IMR-90 (cell line): ENCODE measurements at regions not wholly inside any gene's neighbourhood (a gene's known extent, or its start where the extent isn't known, plus 50 kb on each side); places are given as distances from the start of the nearest gene placed in this dataset.

Experiments used
- ATAC-seq: fragments of 200-7000 bp; cut with Tn5 transposase; 2 replicates; pipeline ENCODE4 v1.9.1; 2020; ENCODE audit warnings: low read depth, mild to moderate bottlenecking, moderate library complexity
- BruUV-seq: library from RNA; stranded (reverse); fragments of 400-500 nt; replicated peaks from 2 replicates; lab custom pipeline; 2021; lab: Mats Ljungman, UMichigan
- CTCF ChIA-PET: fragments of 300-600 bp; formaldehyde crosslinking; extraction: SDS; loops from one replicate; lab custom pipeline; 2021; ENCODE audit warnings: antibody characterized with exemption; lab: Yijun Ruan, JAX
- POLR2A ChIA-PET: fragments of 300-600 bp; sonication (Branson Sonifier 250); formaldehyde crosslinking; loops from one replicate; lab custom pipeline; 2022; ENCODE audit warnings: antibody characterized with exemption; ENCODE audit not compliant: unreplicated experiment; lab: Charles Lee
- DNase-seq: peaks from one replicate; pipeline ENCODE4 v3.0.0; 2013
- H2AFZ ChIP-seq: replicated peaks from 2 replicates; pipeline ENCODE3; 2013; ENCODE audit warnings: low read length, mild to moderate bottlenecking; ENCODE audit not compliant: poor library complexity
- H2AK5ac ChIP-seq: 2 replicates; pipeline ENCODE4 v1.6.1; 2013; ENCODE audit warnings: low read depth, low read length, inconsistent platforms
- H2AK9ac ChIP-seq: replicated peaks from 2 replicates; pipeline ENCODE3; 2013; ENCODE audit warnings: mild to moderate bottlenecking, low read depth, low read length, moderate library complexity; ENCODE audit not compliant: poor library complexity
- H2BK120ac ChIP-seq: 2 replicates; pipeline ENCODE4 v1.6.1; 2013; ENCODE audit warnings: low read depth, low read length, inconsistent platforms
- H2BK15ac ChIP-seq: 3 replicates; pipeline ENCODE4 v1.6.1; 2013; ENCODE audit warnings: low read depth, low read length, inconsistent platforms
- H2BK20ac ChIP-seq: 2 replicates; pipeline ENCODE4 v1.6.1; 2013; ENCODE audit warnings: low read depth, mild to moderate bottlenecking, inconsistent platforms, low read length, moderate library complexity
- H2BK5ac ChIP-seq: 2 replicates; pipeline ENCODE4 v1.6.1; 2013; ENCODE audit warnings: mild to moderate bottlenecking, low read depth, low read length, inconsistent platforms; ENCODE audit not compliant: poor library complexity, severe bottlenecking
- H3K14ac ChIP-seq: replicated peaks from 2 replicates; pipeline ENCODE4 v1.6.1; 2013; ENCODE audit warnings: low read depth, low read length, inconsistent platforms
- H3K18ac ChIP-seq: 2 replicates; pipeline ENCODE4 v1.6.1; 2013; ENCODE audit warnings: low read depth, low read length, control low read depth
- H3K23ac ChIP-seq: 2 replicates; pipeline ENCODE4 v1.6.1; 2013; ENCODE audit warnings: low read depth, low read length, inconsistent platforms
- H3K27ac ChIP-seq: 2 replicates; pipeline ENCODE4 v1.5.1; 2013; ENCODE audit warnings: mild to moderate bottlenecking, control low read depth, low read length; ENCODE audit not compliant: insufficient read depth
- H3K27me3 ChIP-seq: 2 replicates; pipeline ENCODE4 v1.6.1; 2013; ENCODE audit warnings: low read length; ENCODE audit not compliant: control insufficient read depth, insufficient read depth
- H3K36me3 ChIP-seq: 2 replicates; pipeline ENCODE4 v1.6.1; 2013; ENCODE audit warnings: low read length, mixed read lengths; ENCODE audit not compliant: control insufficient read depth, insufficient read depth
- H3K4ac ChIP-seq: 2 replicates; pipeline ENCODE4 v1.6.1; 2013; ENCODE audit warnings: low read depth, low read length, inconsistent platforms
- H3K4me1 ChIP-seq: 2 replicates; pipeline ENCODE4 v1.6.1; 2013; ENCODE audit warnings: low read length, mixed read lengths; ENCODE audit not compliant: control insufficient read depth, insufficient read depth
- H3K4me2 ChIP-seq: 2 replicates; pipeline ENCODE4 v1.6.1; 2013; ENCODE audit warnings: low read depth, mild to moderate bottlenecking, control low read depth, low read length, moderate library complexity
- H3K4me3 ChIP-seq: 2 replicates; pipeline ENCODE4 v1.5.1; 2013; ENCODE audit warnings: low read depth, mild to moderate bottlenecking, control low read depth, low read length, moderate library complexity; ENCODE audit not compliant: insufficient read depth
- H3K56ac ChIP-seq: 2 replicates; pipeline ENCODE4 v1.6.1; 2013; ENCODE audit warnings: low read length, inconsistent platforms; ENCODE audit not compliant: insufficient read depth; ENCODE audit errors: extremely low read depth
- H3K79me1 ChIP-seq, 2 experiments: 2 replicates each; pipeline ENCODE4 v1.6.1; 2013; ENCODE audit warnings: low read length in 2 of 2, inconsistent platforms in 1 of 2, low read depth in 1 of 2
- H3K9ac ChIP-seq: 2 replicates; pipeline ENCODE4 v1.6.1; 2013; ENCODE audit warnings: low read depth, low read length, control low read depth
- H3K9me1 ChIP-seq: 2 replicates; pipeline ENCODE4 v1.6.1; 2013; ENCODE audit warnings: low read length, inconsistent platforms; ENCODE audit not compliant: insufficient read depth
- H3K9me3 ChIP-seq: 2 replicates; pipeline ENCODE4 v1.6.1; 2013; ENCODE audit warnings: low read length; ENCODE audit not compliant: control insufficient read depth, insufficient read depth
- H4K20me1 ChIP-seq: 2 replicates; pipeline ENCODE4 v1.6.1; 2013; ENCODE audit warnings: low read length, inconsistent platforms; ENCODE audit not compliant: insufficient read depth
- H4K5ac ChIP-seq: 2 replicates; pipeline ENCODE4 v1.6.1; 2013; ENCODE audit warnings: mild to moderate bottlenecking, low read depth, low read length, control low read depth
- H4K8ac ChIP-seq, 2 experiments: 2 replicates each; pipeline ENCODE4 v1.6.1; 2013; ENCODE audit warnings: low read depth in 2 of 2, low read length in 2 of 2, control low read depth in 1 of 2, inconsistent platforms in 1 of 2
- H4K91ac ChIP-seq: 2 replicates; pipeline ENCODE4 v1.6.1; 2013; ENCODE audit warnings: low read depth, low read length, inconsistent platforms; ENCODE audit not compliant: insufficient read depth
- BHLHE40 ChIP-seq: fragments of 150-350 bp; IDR thresholded peaks from 2 replicates; pipeline ENCODE4 v1.6.1; 2016; ENCODE audit warnings: mild to moderate bottlenecking, low read depth, low read length
- CHD1 ChIP-seq: IDR thresholded peaks from 2 replicates; pipeline ENCODE4 v1.6.1; 2012; ENCODE audit warnings: low read depth, low read length, improper control_type of control experiment
- CTCF ChIP-seq: conservative IDR thresholded peaks from 2 replicates; pipeline ENCODE4 v1.5.1; 2012; ENCODE audit warnings: mild to moderate bottlenecking, low read depth, low read length, improper control_type of control experiment
- ELK1 ChIP-seq: fragments of 150-350 bp; IDR thresholded peaks from 2 replicates; pipeline ENCODE4 v1.6.1; 2016; ENCODE audit warnings: low read depth, mild to moderate bottlenecking, low read length, moderate library complexity, borderline replicate concordance
- FOS ChIP-seq: fragments of 150-350 bp; IDR thresholded peaks from 2 replicates; pipeline ENCODE4 v1.6.1; 2016; ENCODE audit warnings: low read depth, low read length
- MAFK ChIP-seq: IDR thresholded peaks from 2 replicates; pipeline ENCODE4 v1.6.1; 2012; ENCODE audit warnings: low read depth, low read length, improper control_type of control experiment
- MAZ ChIP-seq: IDR thresholded peaks from 2 replicates; pipeline ENCODE4 v1.6.1; 2012; ENCODE audit warnings: low read depth, mild to moderate bottlenecking, low read length, improper control_type of control experiment, moderate library complexity, borderline replicate concordance
- MXI1 ChIP-seq: IDR thresholded peaks from 2 replicates; pipeline ENCODE4 v1.6.1; 2012; ENCODE audit warnings: low read depth, mild to moderate bottlenecking, low read length, moderate library complexity, borderline replicate concordance
- NFE2L2 ChIP-seq: fragments of 150-350 bp; IDR thresholded peaks from 2 replicates; pipeline ENCODE4 v1.6.1; 2016; ENCODE audit warnings: low read depth, mild to moderate bottlenecking, low read length
- POLR2A ChIP-seq: IDR thresholded peaks from 2 replicates; pipeline ENCODE4 v1.6.1; 2012; ENCODE audit warnings: mild to moderate bottlenecking, low read depth, low read length
- RAD21 ChIP-seq: IDR thresholded peaks from 2 replicates; pipeline ENCODE4 v1.6.1; 2012; ENCODE audit warnings: low read length, improper control_type of control experiment
- RFX5 ChIP-seq: IDR thresholded peaks from 2 replicates; pipeline ENCODE4 v1.8.0; 2012; ENCODE audit warnings: low read depth, mild to moderate bottlenecking, low read length, moderate library complexity
- USF2 ChIP-seq: fragments of 150-350 bp; IDR thresholded peaks from 2 replicates; pipeline ENCODE4 v1.6.1; 2017; ENCODE audit warnings: mild to moderate bottlenecking, antibody characterized with exemption, low read length, low read depth
- dilution Hi-C: fragments of 300-500 bp; cut with HindIII; formaldehyde crosslinking; loops from one replicate; pipeline ENCODE4 v1.14.3; 2018; ENCODE audit warnings: low sequenced_read_pairs; ENCODE audit not compliant: unreplicated experiment
- in situ Hi-C: fragments of 300-500 bp; cut with MboI; formaldehyde crosslinking; loops from 3 replicates; pipeline ENCODE4 v1.14.3; 2019; ENCODE audit warnings: low sequenced_read_pairs, inconsistent platforms, mixed read lengths
- intact Hi-C: fragments of 100-400 bp; cut with micrococcal nuclease; formaldehyde crosslinking; loops from 2 replicates; pipeline ENCODE4 v1.10.0; 2022

- Histone ChIP-seq H2AFZ (no peak overlapping the region), H2AK9ac (no peak overlapping the region), H4K91ac (no peak overlapping the region), H3K18ac (no peak overlapping the region), H2BK120ac (no peak overlapping the region), H3K36me3 (no peaks in the 10 kb centered on the region), H3K27me3 (no peaks in the 10 kb centered on the region), H3K23ac (no peak overlapping the region), H3K4me1 (no peaks in the 10 kb centered on the region), H2BK20ac (no peak overlapping the region), H3K4me2 (no peak overlapping the region), H2BK15ac (no peak overlapping the region), H4K8ac (no peak overlapping the region), H2AK5ac (no peak overlapping the region), H3K27ac (no peak overlapping the region), H3K9me1 (no peaks in the 10 kb centered on the region), H4K20me1 (no peaks in the 10 kb centered on the region), H3K9me3 (no peaks in the 10 kb centered on the region), H3K9ac (no peak overlapping the region), H3K4ac (no peak overlapping the region), H3K14ac (no peak overlapping the region), H4K5ac (no peak overlapping the region), H3K4me3 (no peak overlapping the region), H2BK5ac (no peak overlapping the region), H3K79me1 (no peaks in the 10 kb centered on the region), H3K56ac (no peak overlapping the region)
- ATAC-seq (no peak), DNase-seq (no peak)
- TF ChIP-seq RAD21: no peak
- TF ChIP-seq FOS: no peak
- no peak for TF ChIP-seq MAZ
- no peak for TF ChIP-seq NFE2L2
- no peak for TF ChIP-seq MAFK
- no peak for TF ChIP-seq POLR2A
- TF ChIP-seq BHLHE40: no peak
- no peak for TF ChIP-seq MXI1
- TF ChIP-seq RFX5: no peak
- no peak for TF ChIP-seq CTCF
- no peak for TF ChIP-seq USF2
- no peak for TF ChIP-seq CHD1
- TF ChIP-seq ELK1: no peak
- in situ Hi-C loops (no loop called here), intact Hi-C loops (no loop called here), dilution Hi-C loops (no loop called here)
- no TSS peak for BruUV-seq
- ChIA-PET POLR2A (no interaction called here), CTCF (no interaction called here)
Observed at GRCh38 chr16:64596196-64596595, 525.7 kb downstream of the CDH11 start.
